H9 (cell line): ENCODE measurements at regions not wholly inside any gene's neighbourhood (a gene's known extent, or its start where the extent isn't known, plus 50 kb on each side); places are given as distances from the start of the nearest gene placed in this dataset.

ENCODE experiments used
- DNase-seq: peaks from one replicate; pipeline ENCODE4 v3.0.0-alpha.2; 2017
- H2AFZ ChIP-seq: one replicate; pipeline ENCODE4 v1.6.1; 2013; ENCODE audit warnings: mild to moderate bottlenecking, low read length, control low read depth, moderate library complexity
- H2AK5ac ChIP-seq: 2 replicates; pipeline ENCODE4 v1.6.1; 2013; ENCODE audit warnings: low read length, control low read depth, mixed read lengths; ENCODE audit not compliant: insufficient read length
- H2BK120ac ChIP-seq: one replicate; pipeline ENCODE4 v1.6.1; 2013; ENCODE audit warnings: low read depth, mild to moderate bottlenecking, low read length, control low read depth, inconsistent platforms; ENCODE audit not compliant: poor library complexity, severe bottlenecking
- H2BK12ac ChIP-seq: 2 replicates; pipeline ENCODE4 v1.6.1; 2013; ENCODE audit warnings: low read length, control low read depth, mixed read lengths, low read depth; ENCODE audit not compliant: insufficient read length
- H2BK15ac ChIP-seq: 2 replicates; pipeline ENCODE4 v1.6.1; 2013; ENCODE audit warnings: low read depth, low read length, control low read depth
- H2BK20ac ChIP-seq: one replicate; pipeline ENCODE4 v1.6.1; 2013; ENCODE audit warnings: low read depth, mild to moderate bottlenecking, low read length, control low read depth, inconsistent platforms; ENCODE audit not compliant: poor library complexity, severe bottlenecking
- H2BK5ac ChIP-seq: 2 replicates; pipeline ENCODE4 v1.6.1; 2013; ENCODE audit warnings: low read length, control low read depth, mixed read lengths; ENCODE audit not compliant: insufficient read length
- H3K14ac ChIP-seq: 2 replicates; pipeline ENCODE4 v1.6.1; 2013; ENCODE audit warnings: low read length, control low read depth; ENCODE audit not compliant: insufficient read depth
- H3K18ac ChIP-seq: 2 replicates; pipeline ENCODE4 v1.6.1; 2013; ENCODE audit warnings: low read depth, mild to moderate bottlenecking, mixed read lengths, low read length, control low read depth; ENCODE audit not compliant: insufficient read length
- H3K23ac ChIP-seq: 2 replicates; pipeline ENCODE4 v1.6.1; 2013; ENCODE audit warnings: low read length, control low read depth, mixed read lengths, low read depth; ENCODE audit not compliant: insufficient read length
- H3K23me2 ChIP-seq: 2 replicates; pipeline ENCODE4 v1.6.1; 2013; ENCODE audit warnings: low read depth, mild to moderate bottlenecking, mixed read lengths, low read length, control low read depth; ENCODE audit not compliant: insufficient read length, poor library complexity, severe bottlenecking
- H3K27ac ChIP-seq: 2 replicates; pipeline ENCODE4 v1.5.1; 2013; ENCODE audit warnings: low read length, control low read depth, mixed read lengths, low read depth; ENCODE audit not compliant: insufficient read length
- H3K27me3 ChIP-seq: 2 replicates; pipeline ENCODE4 v1.6.1; 2013; ENCODE audit warnings: low read length, control low read depth, inconsistent platforms; ENCODE audit not compliant: insufficient read depth
- H3K4ac ChIP-seq: 2 replicates; pipeline ENCODE4 v1.6.1; 2013; ENCODE audit warnings: low read depth, mild to moderate bottlenecking, control low read depth, inconsistent platforms, low read length, moderate library complexity
- H3K4me1 ChIP-seq: 2 replicates; pipeline ENCODE4 v1.6.1; 2013; ENCODE audit warnings: low read length, control low read depth, inconsistent platforms; ENCODE audit not compliant: insufficient read depth
- H3K4me2 ChIP-seq: 2 replicates; pipeline ENCODE4 v1.6.1; 2013; ENCODE audit warnings: low read length, control low read depth, mixed read lengths; ENCODE audit not compliant: insufficient read length, insufficient read depth
- H3K56ac ChIP-seq: 2 replicates; pipeline ENCODE4 v1.6.1; 2013; ENCODE audit warnings: low read depth, mild to moderate bottlenecking, mixed read lengths, low read length, control low read depth; ENCODE audit not compliant: insufficient read length
- H3K79me1 ChIP-seq: 2 replicates; pipeline ENCODE4 v1.6.1; 2013; ENCODE audit warnings: low read depth, mild to moderate bottlenecking, moderate library complexity, low read length, control low read depth, inconsistent platforms; ENCODE audit not compliant: insufficient read depth, poor library complexity, severe bottlenecking
- H3K79me2 ChIP-seq: 2 replicates; pipeline ENCODE4 v1.6.1; 2013; ENCODE audit warnings: low read length, control low read depth, inconsistent platforms; ENCODE audit not compliant: insufficient read depth
- H3K9ac ChIP-seq: 2 replicates; pipeline ENCODE4 v1.6.1; 2013; ENCODE audit warnings: low read length, control low read depth, mixed read lengths; ENCODE audit not compliant: insufficient read length; ENCODE audit errors: extremely low read depth
- H3K9me3 ChIP-seq: one replicate; pipeline ENCODE4 v1.6.1; 2013; ENCODE audit warnings: low read depth, low read length, inconsistent platforms; ENCODE audit not compliant: control insufficient read depth
- H3T11ph ChIP-seq: one replicate; pipeline ENCODE4 v1.6.1; 2013; ENCODE audit warnings: mild to moderate bottlenecking, low read length, control low read depth, inconsistent platforms
- H4K20me1 ChIP-seq: one replicate; pipeline ENCODE4 v1.6.1; 2013; ENCODE audit not compliant: control insufficient read depth, insufficient read length, insufficient read depth
- H4K5ac ChIP-seq: 2 replicates; pipeline ENCODE4 v1.6.1; 2013; ENCODE audit warnings: low read depth, mild to moderate bottlenecking, mixed read lengths, low read length, control low read depth; ENCODE audit not compliant: insufficient read length
- H4K8ac ChIP-seq: replicated peaks from 2 replicates; pipeline ENCODE4 v1.6.1; 2013; ENCODE audit warnings: low read length, control low read depth, mixed read lengths, low read depth; ENCODE audit not compliant: insufficient read length
- H4K91ac ChIP-seq: 2 replicates; pipeline ENCODE4 v1.6.1; 2013; ENCODE audit warnings: low read depth, mild to moderate bottlenecking, moderate library complexity, mixed read lengths, low read length, control low read depth; ENCODE audit not compliant: insufficient read length
- H3K27ac Mint-ChIP-seq, 3 experiments: 2 replicates in 2 of 3; 3 replicates in 1 of 3; pipeline ENCODE4 v1.8.0; 2020 to 2021; ENCODE audit warnings: mixed read lengths in 3 of 3, mild to moderate bottlenecking in 1 of 3, moderate library complexity in 1 of 3
- H3K27me3 Mint-ChIP-seq: 2 replicates; pipeline ENCODE4 v1.8.0; 2021; ENCODE audit warnings: low read depth, mild to moderate bottlenecking, moderate library complexity, mixed read lengths
- H3K36me3 Mint-ChIP-seq, 3 experiments: 2 replicates in 2 of 3; 3 replicates in 1 of 3; pipeline ENCODE4 v1.8.0; 2020 to 2021; ENCODE audit warnings: low read depth in 3 of 3, mixed read lengths in 3 of 3; ENCODE audit not compliant: insufficient read depth in 1 of 3
- H3K4me1 Mint-ChIP-seq, 2 experiments: 2 replicates each; pipeline ENCODE4 v1.8.0; 2020; ENCODE audit warnings: mixed read lengths in 2 of 2
- H3K4me3 Mint-ChIP-seq, 2 experiments: 2 replicates in 1 of 2; 3 replicates in 1 of 2; pipeline ENCODE4 v1.8.0; 2020 to 2021; ENCODE audit warnings: mild to moderate bottlenecking in 2 of 2, mixed read lengths in 2 of 2, moderate library complexity in 1 of 2
- H3K9me3 Mint-ChIP-seq, 2 experiments: 2 replicates in 1 of 2; 3 replicates in 1 of 2; pipeline ENCODE4 v1.8.0; 2020; ENCODE audit warnings: mild to moderate bottlenecking in 2 of 2, mixed read lengths in 2 of 2, moderate library complexity in 1 of 2
- WGBS: extraction: QIAGEN DNeasy Blood & Tissue Kit; methylation state at CpG from one replicate; pipeline ENCODE4 v1.1.7; 2013; ENCODE audit warnings: missing lambda C conversion rate, low lambda C conversion rate, mixed read lengths; ENCODE audit not compliant: insufficient read length; ENCODE audit errors: extremely low coverage; 5-methylcytosine and 5-hydroxymethylcytosine counted together
- TF ChIP-seq, protein P1 (sequence below): fragments of 200-600 bp; sonication (generic); conservative IDR thresholded peaks from 3 replicates; pipeline ENCODE4 v1.8.0; 2021; ENCODE audit warnings: antibody characterized with exemption, mild to moderate bottlenecking

GRCh38 chr15:95475067-95475466 lies 855.4 kb upstream of the NR2F2 start:
- Histone ChIP-seq H3K9ac (no peak overlapping the region), H3K4me1 (no peaks in the 10 kb centered on the region), H4K20me1 (no peaks in the 10 kb centered on the region), H3K14ac (no peak overlapping the region), H2BK20ac (no peak overlapping the region), H3K23ac (no peak overlapping the region), H3K79me2 (no peaks in the 10 kb centered on the region), H3K18ac (no peak overlapping the region), H3K27ac (no peak overlapping the region), H2BK12ac (no peak overlapping the region), H2BK120ac (no peak overlapping the region), H3K4ac (no peak overlapping the region), H2AK5ac (no peak overlapping the region), H3K23me2 (no peaks in the 10 kb centered on the region), H3K27me3 (no peaks in the 10 kb centered on the region), H3T11ph (no peak overlapping the region), H4K5ac (no peak overlapping the region), H3K9me3 (no peaks in the 10 kb centered on the region), H3K4me2 (no peak overlapping the region), H4K8ac (no peak overlapping the region), H3K79me1 (no peaks in the 10 kb centered on the region), H3K56ac (no peak overlapping the region), H2BK5ac (no peak overlapping the region), H2AFZ (no peak overlapping the region), H4K91ac (no peak overlapping the region), H2BK15ac (no peak overlapping the region)
- WGBS, result no CpG with 5 or more reads among the region's 5 CpGs
- H3K4me3 Mint-ChIP-seq, result no peak overlapping the region
- H3K27ac Mint-ChIP-seq, result no peak overlapping the region
- DNase-seq, result no peak
- H3K36me3 Mint-ChIP-seq, result no peaks in the 10 kb centered on the region
- TF ChIP-seq, protein P1, sequence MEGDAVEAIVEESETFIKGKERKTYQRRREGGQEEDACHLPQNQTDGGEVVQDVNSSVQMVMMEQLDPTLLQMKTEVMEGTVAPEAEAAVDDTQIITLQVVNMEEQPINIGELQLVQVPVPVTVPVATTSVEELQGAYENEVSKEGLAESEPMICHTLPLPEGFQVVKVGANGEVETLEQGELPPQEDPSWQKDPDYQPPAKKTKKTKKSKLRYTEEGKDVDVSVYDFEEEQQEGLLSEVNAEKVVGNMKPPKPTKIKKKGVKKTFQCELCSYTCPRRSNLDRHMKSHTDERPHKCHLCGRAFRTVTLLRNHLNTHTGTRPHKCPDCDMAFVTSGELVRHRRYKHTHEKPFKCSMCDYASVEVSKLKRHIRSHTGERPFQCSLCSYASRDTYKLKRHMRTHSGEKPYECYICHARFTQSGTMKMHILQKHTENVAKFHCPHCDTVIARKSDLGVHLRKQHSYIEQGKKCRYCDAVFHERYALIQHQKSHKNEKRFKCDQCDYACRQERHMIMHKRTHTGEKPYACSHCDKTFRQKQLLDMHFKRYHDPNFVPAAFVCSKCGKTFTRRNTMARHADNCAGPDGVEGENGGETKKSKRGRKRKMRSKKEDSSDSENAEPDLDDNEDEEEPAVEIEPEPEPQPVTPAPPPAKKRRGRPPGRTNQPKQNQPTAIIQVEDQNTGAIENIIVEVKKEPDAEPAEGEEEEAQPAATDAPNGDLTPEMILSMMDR, result no peak
- H3K27me3 Mint-ChIP-seq, result no peaks in the 10 kb centered on the region
- H3K9me3 Mint-ChIP-seq, result no peaks in the 10 kb centered on the region; a peak in 1 of 5 replicates
- H3K4me1 Mint-ChIP-seq, result no peaks in the 10 kb centered on the region
